H1 (cell line): ENCODE measurements at regions not wholly inside any gene's neighbourhood (a gene's known extent, or its start where the extent isn't known, plus 50 kb on each side); places are given as distances from the start of the nearest gene placed in this dataset.

ENCODE experiments used
- CTCF ChIA-PET: fragments of 300-600 bp; sonication (Branson Sonifier 250); formaldehyde crosslinking; loops from one replicate; lab custom pipeline; 2021; ENCODE audit not compliant: partially characterized antibody; lab: Charles Lee
- POLR2A ChIA-PET: fragments of 300-600 bp; sonication (Branson Sonifier 250); formaldehyde crosslinking; loops from one replicate; lab custom pipeline; 2021; ENCODE audit warnings: inconsistent platforms; ENCODE audit not compliant: partially characterized antibody; lab: Charles Lee
- DNase-seq, 2 experiments: peaks; one replicate each; pipeline versions ENCODE4 v3.0.0 to v3.0.0-alpha.2; 2010 to 2022; ENCODE audit warnings: low spot score in 2 of 2, low read depth in 1 of 2, mixed read lengths in 1 of 2
- FAIRE-seq: peaks from 2 replicates; lab custom pipeline; 2011; peaks lifted over from hg19 to GRCh38; lab: Jason Lieb, UNC
- H2AFZ ChIP-seq: 2 replicates; pipeline ENCODE4 v1.8.1; 2012; ENCODE audit warnings: low read length, inconsistent platforms
- H2AK5ac ChIP-seq: 2 replicates; pipeline ENCODE4 v1.6.1; 2013; ENCODE audit warnings: low read depth, low read length
- H2BK120ac ChIP-seq: replicated peaks from 2 replicates; pipeline ENCODE3; 2013; ENCODE audit warnings: low read depth, low read length, inconsistent platforms
- H2BK12ac ChIP-seq: 2 replicates; pipeline ENCODE4 v1.6.1; 2013; ENCODE audit warnings: low read depth, low read length
- H2BK15ac ChIP-seq: 2 replicates; pipeline ENCODE4 v1.6.1; 2013; ENCODE audit warnings: low read length
- H2BK20ac ChIP-seq: 2 replicates; pipeline ENCODE4 v1.6.1; 2013; ENCODE audit warnings: low read length
- H2BK5ac ChIP-seq: 2 replicates; pipeline ENCODE4 v1.6.1; 2013; ENCODE audit warnings: low read depth, low read length
- H3K14ac ChIP-seq: 2 replicates; pipeline ENCODE4 v1.6.1; 2013; ENCODE audit warnings: inconsistent platforms; ENCODE audit not compliant: insufficient read length
- H3K18ac ChIP-seq: 2 replicates; pipeline ENCODE4 v1.6.1; 2013; ENCODE audit warnings: low read length; ENCODE audit errors: extremely low read depth
- H3K23ac ChIP-seq: 2 replicates; pipeline ENCODE4 v1.6.1; 2013; ENCODE audit warnings: inconsistent platforms; ENCODE audit not compliant: insufficient read length
- H3K23me2 ChIP-seq: 2 replicates; pipeline ENCODE4 v1.6.1; 2013; ENCODE audit warnings: low read depth, low read length
- H3K27ac ChIP-seq: 2 replicates; pipeline ENCODE4 v1.6.1; 2011; ENCODE audit warnings: low read depth, low read length, inconsistent platforms
- H3K27me3 ChIP-seq, 4 experiments: replicated peaks in 1 of 4; 1 replicate in 1 of 4; 2 replicates in 3 of 4; pipeline versions ENCODE4 v1.6.1 to v1.8.1; 2011 to 2013; ENCODE audit warnings: low read length in 3 of 4, mild to moderate bottlenecking in 3 of 4, inconsistent platforms in 2 of 4, mixed read lengths in 2 of 4, moderate library complexity in 1 of 4; ENCODE audit not compliant: control insufficient read depth in 3 of 4, insufficient read depth in 3 of 4; ENCODE audit errors: extremely low read depth in 1 of 4
- H3K36me3 ChIP-seq, 4 experiments: 2 replicates each; pipeline versions ENCODE4 v1.6.1 to v1.8.1; 2011 to 2013; ENCODE audit warnings: mild to moderate bottlenecking in 4 of 4, low read length in 3 of 4, moderate library complexity in 2 of 4, control low read depth in 1 of 4, inconsistent platforms in 1 of 4; ENCODE audit not compliant: insufficient read depth in 4 of 4, control insufficient read depth in 2 of 4
- H3K4ac ChIP-seq: replicated peaks from 2 replicates; pipeline ENCODE3; 2013; ENCODE audit warnings: low read length, low read depth, mixed read lengths, inconsistent platforms; ENCODE audit not compliant: insufficient read length
- H3K4me1 ChIP-seq, 4 experiments: replicated peaks in 1 of 4; 1 replicate in 1 of 4; 2 replicates in 3 of 4; pipeline versions ENCODE4 v1.6.1 to v1.8.1; 2011 to 2013; ENCODE audit warnings: low read length in 3 of 4, inconsistent platforms in 2 of 4, mixed read lengths in 1 of 4; ENCODE audit not compliant: insufficient read depth in 4 of 4, control insufficient read depth in 3 of 4
- H3K4me2 ChIP-seq, 2 experiments: 2 replicates each; pipeline versions ENCODE4 v1.6.1 to v1.8.1; 2011 to 2013; ENCODE audit warnings: low read depth in 2 of 2, low read length in 2 of 2, control low read depth in 1 of 2, inconsistent platforms in 1 of 2, mild to moderate bottlenecking in 1 of 2; ENCODE audit not compliant: insufficient read depth in 1 of 2
- H3K4me3 ChIP-seq, 4 experiments: fragments of 200-600, 300-600 bp in 1 of 4; sonication (generic), shearing (Covaris generic), sonication (Bioruptor Twin) in 1 of 4; 2 replicates each; pipeline versions ENCODE4 v1.5.1 to v1.8.1; 2011 to 2016; ENCODE audit warnings: low read length in 4 of 4, low read depth in 3 of 4, control low read depth in 2 of 4, inconsistent platforms in 2 of 4, mild to moderate bottlenecking in 2 of 4, mixed read lengths in 1 of 4, moderate library complexity in 1 of 4; ENCODE audit not compliant: insufficient read depth in 2 of 4; ENCODE audit errors: extremely low read depth in 1 of 4
- H3K56ac ChIP-seq: replicated peaks from 2 replicates; pipeline ENCODE3; 2013; ENCODE audit warnings: low read depth, mild to moderate bottlenecking, mixed read lengths, low read length, inconsistent platforms; ENCODE audit not compliant: insufficient read length
- H3K79me1 ChIP-seq: 2 replicates; pipeline ENCODE4 v1.6.1; 2013; ENCODE audit warnings: low read depth, low read length, control low read depth
- H3K79me2 ChIP-seq, 2 experiments: 2 replicates each; pipeline versions ENCODE4 v1.6.1 to v1.8.1; 2012 to 2013; ENCODE audit warnings: low read length in 2 of 2, mild to moderate bottlenecking in 2 of 2, inconsistent platforms in 1 of 2; ENCODE audit not compliant: insufficient read depth in 2 of 2, control insufficient read depth in 1 of 2
- H3K9ac ChIP-seq, 4 experiments: replicated peaks in 1 of 4; 1 replicate in 1 of 4; 2 replicates in 3 of 4; pipeline versions ENCODE4 v1.6.1 to v1.8.1; 2011 to 2013; ENCODE audit warnings: low read depth in 3 of 4, low read length in 3 of 4, control low read depth in 2 of 4, mild to moderate bottlenecking in 2 of 4, moderate library complexity in 2 of 4, inconsistent platforms in 1 of 4; ENCODE audit errors: extremely low read depth in 1 of 4
- H3K9me3 ChIP-seq, 2 experiments: 2 replicates each; pipeline versions ENCODE4 v1.6.1 to v1.8.1; 2012 to 2013; ENCODE audit warnings: mild to moderate bottlenecking in 2 of 2, moderate library complexity in 2 of 2, control low read depth in 1 of 2, inconsistent platforms in 1 of 2, low read depth in 1 of 2, low read length in 1 of 2, mixed read lengths in 1 of 2; ENCODE audit not compliant: insufficient read depth in 2 of 2
- H4K20me1 ChIP-seq, 2 experiments: replicated peaks in 1 of 2; 2 replicates each; pipeline versions ENCODE3 to v1.8.1; 2011 to 2013; ENCODE audit warnings: inconsistent platforms in 2 of 2, low read length in 2 of 2, mild to moderate bottlenecking in 1 of 2; ENCODE audit not compliant: insufficient read depth in 2 of 2, control insufficient read depth in 1 of 2
- H4K5ac ChIP-seq: 2 replicates; pipeline ENCODE4 v1.6.1; 2013; ENCODE audit warnings: low read length, low read depth, mixed read lengths, inconsistent platforms; ENCODE audit not compliant: insufficient read length
- H4K8ac ChIP-seq: 2 replicates; pipeline ENCODE4 v1.8.0; 2013; ENCODE audit warnings: mild to moderate bottlenecking, moderate library complexity, low read length, inconsistent platforms; ENCODE audit not compliant: insufficient read depth; ENCODE audit errors: extremely low read depth
- H4K91ac ChIP-seq: replicated peaks from 2 replicates; pipeline ENCODE3; 2013; ENCODE audit warnings: low read length, mixed read lengths, inconsistent platforms; ENCODE audit not compliant: insufficient read length
- CBX8 ChIP-seq: fragments of 300-800, 300-1000 bp; sonication (generic); IDR thresholded peaks from 2 replicates; pipeline ENCODE4 v1.7.1; 2016; ENCODE audit warnings: low read depth, low read length, borderline replicate concordance
- CEBPB ChIP-seq: IDR thresholded peaks from 2 replicates; pipeline ENCODE4 v1.6.1; 2012; ENCODE audit warnings: low read depth, low read length
- RBBP5 ChIP-seq: IDR thresholded peaks from 2 replicates; pipeline ENCODE4 v1.7.1; 2012; ENCODE audit warnings: low read depth, mild to moderate bottlenecking, inconsistent platforms, low read length, moderate library complexity, borderline replicate concordance
- SP4 ChIP-seq: IDR thresholded peaks from 2 replicates; pipeline ENCODE4 v1.6.1; 2012; ENCODE audit warnings: low read length, inconsistent platforms
- WGBS, 2 experiments: shearing (Covaris generic) in 1 of 2; methylation state at CpG; one replicate each; pipeline versions ENCODE4 v1.1.6 to v1.1.7; 2013 to 2015; ENCODE audit warnings: low lambda C conversion rate in 2 of 2, mixed read lengths in 2 of 2, inconsistent platforms in 1 of 2, low coverage in 1 of 2, missing lambda C conversion rate in 1 of 2; ENCODE audit not compliant: insufficient replicate concordance in 2 of 2, insufficient coverage in 1 of 2, insufficient read length in 1 of 2; ENCODE audit errors: extremely low coverage in 1 of 2, missing lambda C conversion rate in 1 of 2; 5-methylcytosine and 5-hydroxymethylcytosine counted together
- TF ChIP-seq, protein P1 (sequence below): IDR thresholded peaks from 2 replicates; pipeline ENCODE4 v1.6.1; 2012; ENCODE audit warnings: inconsistent platforms

DNA sequence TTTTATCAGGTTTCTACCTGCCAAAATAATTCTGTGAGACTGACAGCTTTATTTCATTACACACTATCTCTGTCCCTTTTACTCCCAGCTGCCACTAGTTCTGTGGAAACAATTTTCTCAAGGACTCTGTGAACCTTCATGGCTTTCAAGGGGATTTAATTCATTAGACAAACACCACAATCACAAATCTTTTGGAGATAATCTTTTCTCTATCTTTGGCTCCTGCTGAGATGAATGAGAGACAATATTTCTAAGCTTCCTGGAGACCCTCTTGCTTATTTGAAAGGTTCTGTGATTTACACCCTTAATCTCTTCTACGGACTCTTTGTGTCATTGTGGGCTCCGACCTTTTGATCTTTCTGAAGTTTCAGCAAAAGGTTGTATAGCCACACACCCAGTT lies 222.6 kb downstream of the PRDM9 start:
- H2BK20ac ChIP-seq: no peak overlapping the region
- H3K27me3 ChIP-seq: no peaks in the 10 kb centered on the region
- H3K14ac ChIP-seq: no peak overlapping the region
- no peaks in the 10 kb centered on the region for H3K4me1 ChIP-seq
- no peaks in the 10 kb centered on the region for H3K23me2 ChIP-seq
- no peak overlapping the region for H3K4me3 ChIP-seq
- H3K4me2 ChIP-seq: no peak overlapping the region
- no peak overlapping the region for H4K91ac ChIP-seq
- no peak overlapping the region for H3K18ac ChIP-seq
- no peak overlapping the region for H4K5ac ChIP-seq
- no peak overlapping the region for H2BK15ac ChIP-seq
- TF ChIP-seq, protein P1, sequence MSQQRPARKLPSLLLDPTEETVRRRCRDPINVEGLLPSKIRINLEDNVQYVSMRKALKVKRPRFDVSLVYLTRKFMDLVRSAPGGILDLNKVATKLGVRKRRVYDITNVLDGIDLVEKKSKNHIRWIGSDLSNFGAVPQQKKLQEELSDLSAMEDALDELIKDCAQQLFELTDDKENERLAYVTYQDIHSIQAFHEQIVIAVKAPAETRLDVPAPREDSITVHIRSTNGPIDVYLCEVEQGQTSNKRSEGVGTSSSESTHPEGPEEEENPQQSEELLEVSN: no peak
- TF ChIP-seq RBBP5 (no peak), SP4 (no peak), CBX8 (no peak), CEBPB (no peak)
- H3K79me1 ChIP-seq: no peaks in the 10 kb centered on the region
- H3K4ac ChIP-seq: no peak overlapping the region
- no peak overlapping the region for H3K56ac ChIP-seq
- ChIA-PET CTCF (no interaction called here), POLR2A (no interaction called here)
- H2BK12ac ChIP-seq: no peak overlapping the region
- 97% methylated on average over 2 of the region's 2 CpGs; no CpG with 5 or more reads in 1 of the 2 experiments for WGBS, 2 experiments
- H3K9me3 ChIP-seq: no peaks in the 10 kb centered on the region
- no peak overlapping the region for H2BK120ac ChIP-seq
- FAIRE-seq (no peak), DNase-seq (no peak)
- H2BK5ac ChIP-seq: no peak overlapping the region
- H4K8ac ChIP-seq: no peak overlapping the region
- H3K27ac ChIP-seq: no peak overlapping the region
- H3K79me2 ChIP-seq: no peaks in the 10 kb centered on the region
- no peaks in the 10 kb centered on the region for H3K36me3 ChIP-seq
- no peaks in the 10 kb centered on the region for H4K20me1 ChIP-seq
- no peak overlapping the region for H2AFZ ChIP-seq
- no peak overlapping the region for H3K23ac ChIP-seq
- H3K9ac ChIP-seq: no peak overlapping the region
- no peak overlapping the region for H2AK5ac ChIP-seq
